ENCODE measurements at regions not wholly inside any gene's neighbourhood (a gene's known extent, or its start where the extent isn't known, plus 50 kb on each side); places are given as distances from the start of the nearest gene placed in this dataset.

- no peak for DNase-seq (ENCODE audit: low read depth)
These were observed 403.4 kb upstream of the MC4R start for GRCh38 chr18:60775978-60776377.

- DNase-seq (ENCODE audit: low read depth), result no peak
These were observed 411.6 kb upstream of the MC4R start for GRCh38 chr18:60784161-60784560.

- no peak for DNase-seq (ENCODE audit: low read depth)
These were observed 422.2 kb upstream of the MC4R start for GRCh38 chr18:60794802-60795201.

GRCh38 chr18:60804415-60804814, 431.8 kb upstream of the MC4R start:
- no peak for DNase-seq (ENCODE audit: low read depth)

- DNase-seq (ENCODE audit: low read depth), result no peak
These were observed 437.4 kb upstream of the MC4R start for GRCh38 chr18:60809937-60810336.

GRCh38 chr18:60812921-60813320, 440.3 kb upstream of the MC4R start:
- no peak for DNase-seq (ENCODE audit: low read depth)

- no peak for DNase-seq (ENCODE audit: low read depth)
These were observed 453.8 kb upstream of the MC4R start for GRCh38 chr18:60826346-60826745.

GRCh38 chr18:60831971-60832370, 459.4 kb upstream of the MC4R start:
- no peak for DNase-seq (ENCODE audit: low read depth)

GRCh38 chr18:60838677-60839076, 466.1 kb upstream of the MC4R start:
- DNase-seq (ENCODE audit: low read depth), result no peak

- no peak for DNase-seq (ENCODE audit: low read depth)
These were observed 473.8 kb upstream of the MC4R start for GRCh38 chr18:60846396-60846795.

- no peak for DNase-seq (ENCODE audit: low read depth)
These were observed 474.9 kb upstream of the MC4R start for GRCh38 chr18:60847517-60847916.

- no peak for DNase-seq (ENCODE audit: low read depth)
These were observed 471.7 kb upstream of the CDH20 start for GRCh38 chr18:60861575-60861974.

GRCh38 chr18:60862988-60863387, 470.2 kb upstream of the CDH20 start:
- no peak for DNase-seq (ENCODE audit: low read depth)

GRCh38 chr18:60865801-60866200, 467.4 kb upstream of the CDH20 start:
- no peak for DNase-seq (ENCODE audit: low read depth)

GRCh38 chr18:60870261-60871153, 462.7 kb upstream of the CDH20 start:
- DNase-seq (ENCODE audit: low read depth), result no peak

GRCh38 chr18:60872434-60872833, 460.8 kb upstream of the CDH20 start:
- DNase-seq (ENCODE audit: low read depth), result no peak

GRCh38 chr18:60873708-60874107, 459.5 kb upstream of the CDH20 start:
- DNase-seq (ENCODE audit: low read depth), result no peak

- no peak for DNase-seq (ENCODE audit: low read depth)
These were observed 457.2 kb upstream of the CDH20 start for GRCh38 chr18:60875957-60876507.

GRCh38 chr18:60880184-60880583, 453.0 kb upstream of the CDH20 start:
- DNase-seq (ENCODE audit: low read depth), result no peak

GRCh38 chr18:60883587-60883986, 449.6 kb upstream of the CDH20 start:
- DNase-seq (ENCODE audit: low read depth), result no peak

GRCh38 chr18:60888071-60888624, 445.1 kb upstream of the CDH20 start:
- no peak for DNase-seq (ENCODE audit: low read depth)

- no peak for DNase-seq (ENCODE audit: low read depth)
These were observed 443.8 kb upstream of the CDH20 start for GRCh38 chr18:60889442-60889841.

- no peak for DNase-seq (ENCODE audit: low read depth)
These were observed 441.3 kb upstream of the CDH20 start for GRCh38 chr18:60891936-60892335.

All from HS-27A (cell line).